HG03521 (cell line): ENCODE measurements at regions not wholly inside any gene's neighbourhood (a gene's known extent, or its start where the extent isn't known, plus 50 kb on each side); places are given as distances from the start of the nearest gene placed in this dataset.

Experiments
- ATAC-seq: cut with Tn5 transposase; IDR thresholded peaks from one replicate; pipeline ENCODE4 v1.9.1; 2021; ENCODE audit warnings: mild to moderate bottlenecking, moderate library complexity; ENCODE audit not compliant: unreplicated experiment

- ATAC-seq = no peak
Observed at GRCh38 chr9:106580546-106580945, 282.4 kb upstream of the ZNF462 start.

- ATAC-seq = no peak
Observed at GRCh38 chr9:106581973-106582372, 281.0 kb upstream of the ZNF462 start.

- no peak for ATAC-seq
Observed at GRCh38 chr9:106583751-106584150, 279.2 kb upstream of the ZNF462 start.

GRCh38 chr9:106587042-106587441 is 275.9 kb upstream of the ZNF462 start:
- ATAC-seq = no peak

- ATAC-seq = no peak
Observed at GRCh38 chr9:106588626-106589025, 274.3 kb upstream of the ZNF462 start.

GRCh38 chr9:106590759-106591505 is 272.0 kb upstream of the ZNF462 start:
- ATAC-seq = no peak

- ATAC-seq = no peak
Observed at GRCh38 chr9:106593201-106593600, 269.8 kb upstream of the ZNF462 start.

GRCh38 chr9:106596984-106597383 is 266.0 kb upstream of the ZNF462 start:
- ATAC-seq = no peak

GRCh38 chr9:106600955-106601560 is 261.9 kb upstream of the ZNF462 start:
- no peak for ATAC-seq

- no peak for ATAC-seq
Observed at GRCh38 chr9:106602344-106602743, 260.6 kb upstream of the ZNF462 start.

GRCh38 chr9:106613250-106613737 is 249.7 kb upstream of the ZNF462 start:
- ATAC-seq = no peak

GRCh38 chr9:106615118-106615889 is 247.7 kb upstream of the ZNF462 start:
- no peak for ATAC-seq

GRCh38 chr9:106616026-106616425 is 246.9 kb upstream of the ZNF462 start:
- no peak for ATAC-seq

GRCh38 chr9:106616851-106617345 is 246.1 kb upstream of the ZNF462 start:
- no peak for ATAC-seq

GRCh38 chr9:106619211-106619610 is 243.8 kb upstream of the ZNF462 start:
- no peak for ATAC-seq

GRCh38 chr9:106620081-106620480 is 242.9 kb upstream of the ZNF462 start:
- no peak for ATAC-seq

GRCh38 chr9:106620866-106621265 is 242.1 kb upstream of the ZNF462 start:
- no peak for ATAC-seq

GRCh38 chr9:106621313-106622163 is 241.4 kb upstream of the ZNF462 start:
- ATAC-seq = no peak

- ATAC-seq = no peak
Observed at GRCh38 chr9:106622164-106622487, 240.8 kb upstream of the ZNF462 start.

GRCh38 chr9:106623558-106623957 is 239.4 kb upstream of the ZNF462 start:
- ATAC-seq = no peak
